ENCODE measurements at regions not wholly inside any gene's neighbourhood (a gene's known extent, or its start where the extent isn't known, plus 50 kb on each side); places are given as distances from the start of the nearest gene placed in this dataset.

DNA sequence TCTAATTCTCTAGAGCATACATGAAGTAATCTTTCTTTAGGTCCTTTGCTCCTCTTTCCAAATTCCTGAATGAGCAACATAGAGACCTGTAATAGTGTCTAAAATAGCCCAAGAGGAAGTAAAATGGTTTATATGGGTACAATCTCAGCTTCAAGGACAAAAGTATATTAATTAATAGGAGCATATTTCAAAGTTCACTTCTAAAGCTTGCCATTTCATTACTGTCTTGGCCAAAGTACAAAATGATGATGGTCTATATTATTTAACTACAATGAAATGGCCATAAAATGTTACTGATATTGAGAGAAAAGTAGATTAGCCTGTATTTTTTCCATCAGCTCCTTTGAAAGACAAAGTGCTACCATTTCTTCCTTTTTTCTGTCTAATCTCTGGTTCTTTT is 410.4 kb upstream of the NOVA1 start:
- H2AFZ ChIP-seq (ENCODE audit: control insufficient read depth, low read length): no peak overlapping the region
- TF ChIP-seq, protein P1, sequence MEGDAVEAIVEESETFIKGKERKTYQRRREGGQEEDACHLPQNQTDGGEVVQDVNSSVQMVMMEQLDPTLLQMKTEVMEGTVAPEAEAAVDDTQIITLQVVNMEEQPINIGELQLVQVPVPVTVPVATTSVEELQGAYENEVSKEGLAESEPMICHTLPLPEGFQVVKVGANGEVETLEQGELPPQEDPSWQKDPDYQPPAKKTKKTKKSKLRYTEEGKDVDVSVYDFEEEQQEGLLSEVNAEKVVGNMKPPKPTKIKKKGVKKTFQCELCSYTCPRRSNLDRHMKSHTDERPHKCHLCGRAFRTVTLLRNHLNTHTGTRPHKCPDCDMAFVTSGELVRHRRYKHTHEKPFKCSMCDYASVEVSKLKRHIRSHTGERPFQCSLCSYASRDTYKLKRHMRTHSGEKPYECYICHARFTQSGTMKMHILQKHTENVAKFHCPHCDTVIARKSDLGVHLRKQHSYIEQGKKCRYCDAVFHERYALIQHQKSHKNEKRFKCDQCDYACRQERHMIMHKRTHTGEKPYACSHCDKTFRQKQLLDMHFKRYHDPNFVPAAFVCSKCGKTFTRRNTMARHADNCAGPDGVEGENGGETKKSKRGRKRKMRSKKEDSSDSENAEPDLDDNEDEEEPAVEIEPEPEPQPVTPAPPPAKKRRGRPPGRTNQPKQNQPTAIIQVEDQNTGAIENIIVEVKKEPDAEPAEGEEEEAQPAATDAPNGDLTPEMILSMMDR (optimal IDR thresholded peaks at IDR 0.05 in 1 of 3, IDR thresholded peaks at IDR 0.05 in 1 of 3, conservative IDR thresholded peaks at IDR 0.05 in 1 of 3; ENCODE audit: extremely low read depth in 1 of 3, insufficient read depth in 2 of 3, low read length in 3 of 3): no peak
- no peak for TF ChIP-seq EZH2 (IDR thresholded peaks at IDR 0.05; ENCODE audit: low read length)
- H3K9me3 ChIP-seq (ENCODE audit: control insufficient read depth, low read depth, low read length): no peaks in the 10 kb centered on the region
- no peak overlapping the region for H3K9ac ChIP-seq (ENCODE audit: control insufficient read depth, extremely low read depth, insufficient read depth, low read length)
- no peaks in the 10 kb centered on the region for H3K36me3 ChIP-seq (ENCODE audit: control insufficient read depth in 2 of 2, extremely low read depth in 1 of 2, insufficient read depth in 2 of 2, low read length in 2 of 2)
- H3K4me1 ChIP-seq (ENCODE audit: control insufficient read depth, extremely low read depth, insufficient read depth, low read length): no peaks in the 10 kb centered on the region
- dilution Hi-C loops (cut with MboI; ENCODE audit: extremely low pct_ligation_motif_present, low sequenced_read_pairs): no loop called here
- H3K4me2 ChIP-seq (ENCODE audit: control insufficient read depth, extremely low read depth, insufficient read depth, low read depth, low read length): no peak overlapping the region
- H3K79me2 ChIP-seq (ENCODE audit: control insufficient read depth, insufficient read depth, low read length): no peaks in the 10 kb centered on the region
- H4K20me1 ChIP-seq (ENCODE audit: control insufficient read depth, extremely low read depth, insufficient read depth, low read length): no peaks in the 10 kb centered on the region
- DNase-seq (ENCODE audit: low read depth, low spot score): no peak
- no peak for FAIRE-seq
- no peaks in the 10 kb centered on the region for H3K9me1 ChIP-seq (ENCODE audit: control insufficient read depth, extremely low read depth, insufficient read depth, low read length)
- no peak overlapping the region for H3K27ac ChIP-seq (ENCODE audit: control insufficient read depth, insufficient read depth, low read length)
- no peaks in the 10 kb centered on the region for H3K27me3 ChIP-seq (ENCODE audit: control insufficient read depth, extremely low read depth, insufficient read depth, low read length)
- H3K4me3 ChIP-seq (ENCODE audit: control insufficient read depth in 2 of 3, extremely low read depth in 1 of 3, insufficient read depth in 2 of 3, low read depth in 1 of 3, low read length in 3 of 3): no peak overlapping the region

DNA sequence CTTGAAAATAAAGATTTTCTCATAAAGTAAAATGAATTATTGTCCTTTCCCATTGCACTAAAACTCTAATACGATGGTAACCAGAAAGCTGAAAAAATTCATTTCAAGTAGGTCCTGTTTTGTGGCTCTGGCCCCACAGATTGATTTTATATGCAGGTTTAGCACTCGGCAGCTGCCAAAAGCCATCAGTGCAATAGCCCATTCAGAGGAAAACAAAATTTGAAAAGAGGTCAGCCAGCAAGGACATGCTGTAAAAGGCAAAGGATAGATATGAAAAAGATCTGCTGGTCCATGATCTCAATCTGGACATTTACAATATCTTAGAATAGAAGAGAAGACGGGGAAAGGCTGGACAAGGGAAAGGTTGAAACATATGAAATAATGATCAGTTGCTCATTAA is 414.8 kb upstream of the NOVA1 start:
- H3K4me1 ChIP-seq (ENCODE audit: control insufficient read depth, extremely low read depth, insufficient read depth, low read length): no peaks in the 10 kb centered on the region
- no peak overlapping the region for H2AFZ ChIP-seq (ENCODE audit: control insufficient read depth, low read length)
- no peak for FAIRE-seq
- H3K27ac ChIP-seq (ENCODE audit: control insufficient read depth, insufficient read depth, low read length): no peak overlapping the region
- dilution Hi-C loops (cut with MboI; ENCODE audit: extremely low pct_ligation_motif_present, low sequenced_read_pairs): no loop called here
- no peaks in the 10 kb centered on the region for H4K20me1 ChIP-seq (ENCODE audit: control insufficient read depth, extremely low read depth, insufficient read depth, low read length)
- H3K4me3 ChIP-seq (ENCODE audit: control insufficient read depth in 2 of 3, extremely low read depth in 1 of 3, insufficient read depth in 2 of 3, low read depth in 1 of 3, low read length in 3 of 3): no peak overlapping the region
- no peak overlapping the region for H3K9ac ChIP-seq (ENCODE audit: control insufficient read depth, extremely low read depth, insufficient read depth, low read length)
- H3K79me2 ChIP-seq (ENCODE audit: control insufficient read depth, insufficient read depth, low read length): no peaks in the 10 kb centered on the region
- no peak overlapping the region for H3K4me2 ChIP-seq (ENCODE audit: control insufficient read depth, extremely low read depth, insufficient read depth, low read depth, low read length)
- no peak for DNase-seq (ENCODE audit: low read depth, low spot score)
- TF ChIP-seq, protein P1 (optimal IDR thresholded peaks at IDR 0.05 in 1 of 3, IDR thresholded peaks at IDR 0.05 in 1 of 3, conservative IDR thresholded peaks at IDR 0.05 in 1 of 3; ENCODE audit: extremely low read depth in 1 of 3, insufficient read depth in 2 of 3, low read length in 3 of 3): no peak
- TF ChIP-seq EZH2 (IDR thresholded peaks at IDR 0.05; ENCODE audit: low read length): no peak
- no peaks in the 10 kb centered on the region for H3K36me3 ChIP-seq (ENCODE audit: control insufficient read depth in 2 of 2, extremely low read depth in 1 of 2, insufficient read depth in 2 of 2, low read length in 2 of 2)
- no peaks in the 10 kb centered on the region for H3K9me3 ChIP-seq (ENCODE audit: control insufficient read depth, low read depth, low read length)
- no peaks in the 10 kb centered on the region for H3K27me3 ChIP-seq (ENCODE audit: control insufficient read depth, extremely low read depth, insufficient read depth, low read length)
- no peaks in the 10 kb centered on the region for H3K9me1 ChIP-seq (ENCODE audit: control insufficient read depth, extremely low read depth, insufficient read depth, low read length)

Measured in keratinocyte (primary cell).